ACC112 (cell line): ENCODE measurements at regions not wholly inside any gene's neighbourhood (a gene's known extent, or its start where the extent isn't known, plus 50 kb on each side); places are given as distances from the start of the nearest gene placed in this dataset.
A peak's percentile ranks its signal among the peaks of the same experiment; 100 is the strongest.

Experiments used
- H2AFZ ChIP-seq: fragments of 200-600 bp; sonication (generic); one replicate; pipeline ENCODE4 v1.6.0; 2017; ENCODE audit warnings: antibody characterized with exemption, low read length; ENCODE audit not compliant: unreplicated experiment
- H3K27ac ChIP-seq: fragments of 200-600 bp; sonication (generic); 2 replicates; pipeline ENCODE4 v1.5.1; 2014; ENCODE audit warnings: low read depth, mild to moderate bottlenecking, antibody characterized with exemption, low read length, moderate library complexity
- H3K27me3 ChIP-seq: fragments of 200-600 bp; sonication (generic); 2 replicates; pipeline ENCODE4 v1.6.1; 2014; ENCODE audit warnings: mild to moderate bottlenecking, antibody characterized with exemption, low read length, moderate library complexity, mixed read lengths; ENCODE audit not compliant: insufficient read depth
- H3K36me3 ChIP-seq: fragments of 200-600 bp; sonication (generic); 2 replicates; pipeline ENCODE4 v1.6.1; 2016; ENCODE audit warnings: mild to moderate bottlenecking, antibody characterized with exemption, low read length, moderate library complexity, mixed read lengths; ENCODE audit not compliant: insufficient read depth
- H3K4me1 ChIP-seq: fragments of 200-600 bp; sonication (generic); one replicate; pipeline ENCODE4 v1.6.1; 2016; ENCODE audit warnings: low read length, mixed read lengths; ENCODE audit not compliant: insufficient read depth, unreplicated experiment, control insufficient read depth
- H3K4me3 ChIP-seq: fragments of 200-600 bp; sonication (generic); 2 replicates; pipeline ENCODE4 v1.5.1; 2014; ENCODE audit warnings: mild to moderate bottlenecking, low read depth, low read length
- H3K79me2 ChIP-seq: fragments of 200-600 bp; sonication (generic); one replicate; pipeline ENCODE4 v1.6.0; 2016; ENCODE audit warnings: low read length; ENCODE audit not compliant: control insufficient read depth, unreplicated experiment, insufficient read depth

DNA sequence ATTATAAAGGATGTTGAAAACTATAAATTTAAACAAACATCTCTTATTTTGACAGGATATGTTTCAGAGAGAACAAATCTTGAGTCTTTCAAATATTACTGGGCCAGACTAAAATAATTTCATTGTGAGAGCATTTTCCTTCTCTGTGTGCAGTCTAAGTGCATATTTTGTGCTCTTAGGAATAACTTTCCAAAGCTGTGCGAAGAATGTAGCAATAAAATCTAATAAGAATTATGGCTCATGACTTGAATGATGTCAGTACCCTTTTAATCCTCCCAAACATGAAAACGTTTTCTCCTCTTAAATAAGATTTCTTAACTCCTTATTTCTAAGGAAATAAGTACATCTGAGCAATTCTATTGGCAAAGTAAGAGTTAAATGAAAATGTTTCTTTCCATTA lies 76.2 kb upstream of the EFEMP1 start:
- no peaks in the 10 kb centered on the region for H3K36me3 ChIP-seq

GRCh38 chr2:56001947-56002346 lies 78.4 kb upstream of the EFEMP1 start:
- Histone ChIP-seq H3K27ac (no peak overlapping the region), H2AFZ (no peak overlapping the region), H3K4me1 (peaks cover 21% of the 10 kb centered on the region), H3K79me2 (no peaks in the 10 kb centered on the region), H3K36me3 (no peaks in the 10 kb centered on the region), H3K27me3 (no peaks in the 10 kb centered on the region), H3K4me3 (no peak overlapping the region)

More for the DNA sequence above, 76.2 kb upstream of the EFEMP1 start:
- Histone ChIP-seq H3K27ac (no peak overlapping the region), H3K79me2 (no peaks in the 10 kb centered on the region), H2AFZ (no peak overlapping the region), H3K4me3 (no peak overlapping the region), H3K27me3 (no peaks in the 10 kb centered on the region), H3K4me1 (peaks cover 31% of the 10 kb centered on the region)

GRCh38 chr2:56008661-56009431 lies 85.3 kb upstream of the EFEMP1 start:
- Histone ChIP-seq H3K4me3 (no peak overlapping the region), H3K36me3 (no peaks in the 10 kb centered on the region), H3K4me1 (peaks cover 20% of the 10 kb centered on the region)

DNA sequence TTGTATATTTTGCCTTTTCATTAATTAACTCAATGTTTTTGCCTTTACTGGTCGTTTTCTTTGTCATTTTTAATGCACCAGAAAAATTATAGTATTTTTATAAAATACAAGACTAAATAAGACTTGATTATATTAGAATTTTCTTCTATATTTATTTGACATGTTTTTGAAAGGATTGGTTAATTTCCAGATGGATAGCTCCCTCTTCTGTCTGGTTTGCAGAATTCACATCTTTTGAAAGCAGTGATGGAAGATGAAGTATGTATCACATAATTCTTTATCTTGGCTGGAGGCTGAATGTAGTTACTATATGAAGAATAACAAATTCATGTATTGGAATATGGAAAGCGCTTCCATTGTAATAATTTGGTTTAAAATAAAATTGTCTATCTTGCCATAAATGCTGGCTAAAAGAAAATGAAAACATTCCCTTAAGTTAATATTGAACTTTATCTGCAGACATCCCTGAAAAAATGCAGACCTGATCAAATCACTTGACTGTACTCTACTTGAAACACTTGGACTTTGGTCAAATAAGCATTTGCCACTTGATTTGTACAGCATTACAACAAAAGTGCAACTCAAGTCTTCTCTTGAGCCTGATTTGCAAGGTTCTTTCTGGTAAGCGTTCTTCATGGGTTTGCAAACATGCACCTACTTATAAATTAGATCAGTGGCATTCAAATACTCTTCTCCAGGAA lies 86.3 kb upstream of the EFEMP1 start:
- H3K4me3 ChIP-seq: no peak overlapping the region
- H3K27me3 ChIP-seq: no peaks in the 10 kb centered on the region
- H3K4me1 ChIP-seq: peaks cover 20% of the 10 kb centered on the region
- no peak overlapping the region for H2AFZ ChIP-seq
- peak overlapping the region; percentile 57 for H3K27ac ChIP-seq
- no peaks in the 10 kb centered on the region for H3K79me2 ChIP-seq
- no peaks in the 10 kb centered on the region for H3K36me3 ChIP-seq

More at GRCh38 chr2:56008661-56009431, 85.3 kb upstream of the EFEMP1 start:
- Histone ChIP-seq H3K27me3 (no peaks in the 10 kb centered on the region), H3K27ac (peak overlapping the region; percentile 57), H3K79me2 (no peaks in the 10 kb centered on the region), H2AFZ (peak overlapping the region; percentile 86)

- no peak overlapping the region for H3K4me3 ChIP-seq
- H3K4me1 ChIP-seq: peaks cover 29% of the 10 kb centered on the region
- no peaks in the 10 kb centered on the region for H3K27me3 ChIP-seq
- no peak overlapping the region for H3K27ac ChIP-seq
- H3K79me2 ChIP-seq: no peaks in the 10 kb centered on the region
- H3K36me3 ChIP-seq: no peaks in the 10 kb centered on the region
- H2AFZ ChIP-seq: no peak overlapping the region
These were observed 88.0 kb upstream of the EFEMP1 start for GRCh38 chr2:56011624-56012023.

DNA sequence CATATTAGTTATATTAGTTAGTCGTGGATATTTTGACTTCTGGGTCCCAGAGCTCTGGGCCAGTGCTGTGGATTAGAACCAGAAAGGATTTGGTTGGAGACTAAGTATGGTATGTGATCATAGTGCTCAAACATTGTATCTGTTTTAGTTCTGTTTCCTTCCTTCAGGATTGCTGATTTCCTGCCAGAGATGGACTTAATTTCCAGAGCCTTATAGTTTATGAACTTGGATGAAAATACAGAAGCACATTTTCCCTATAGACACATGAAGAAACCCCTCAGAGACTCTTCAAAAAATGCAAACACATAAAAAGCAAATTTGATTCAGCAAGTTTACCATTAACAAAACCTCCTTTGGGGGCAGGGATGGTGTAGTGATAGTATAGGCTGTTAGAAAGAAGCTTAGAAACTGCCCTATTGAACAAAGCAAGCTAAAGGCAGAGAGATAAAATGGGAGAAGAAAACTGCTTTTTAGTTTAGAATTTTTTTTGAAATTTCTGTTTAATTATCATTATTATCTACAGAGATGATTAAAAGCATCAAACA lies 88.7 kb upstream of the EFEMP1 start:
- H3K79me2 ChIP-seq: no peaks in the 10 kb centered on the region
- no peak overlapping the region for H3K27ac ChIP-seq
- peaks cover 29% of the 10 kb centered on the region for H3K4me1 ChIP-seq
- H3K27me3 ChIP-seq: no peaks in the 10 kb centered on the region
- no peak overlapping the region for H3K4me3 ChIP-seq
- peak overlapping the region; percentile 54 for H2AFZ ChIP-seq
- H3K36me3 ChIP-seq: no peaks in the 10 kb centered on the region

GRCh38 chr2:56013475-56013874 lies 89.9 kb upstream of the EFEMP1 start:
- Histone ChIP-seq H3K27ac (no peak overlapping the region), H2AFZ (peak overlapping the region; percentile 57), H3K4me1 (peaks cover 25% of the 10 kb centered on the region), H3K27me3 (no peaks in the 10 kb centered on the region), H3K36me3 (no peaks in the 10 kb centered on the region), H3K79me2 (no peaks in the 10 kb centered on the region), H3K4me3 (no peak overlapping the region)

GRCh38 chr2:56014046-56014730 lies 90.6 kb upstream of the EFEMP1 start:
- no peak overlapping the region for H3K4me3 ChIP-seq
- H3K27ac ChIP-seq: no peak overlapping the region
- H3K36me3 ChIP-seq: no peaks in the 10 kb centered on the region
- peak overlapping the region; percentile 57 for H2AFZ ChIP-seq
- H3K79me2 ChIP-seq: no peaks in the 10 kb centered on the region
- peaks cover 19% of the 10 kb centered on the region for H3K4me1 ChIP-seq
- no peaks in the 10 kb centered on the region for H3K27me3 ChIP-seq

- Histone ChIP-seq H2AFZ (peak overlapping the region; percentile 85), H3K36me3 (no peaks in the 10 kb centered on the region), H3K27me3 (no peaks in the 10 kb centered on the region), H3K27ac (no peak overlapping the region), H3K79me2 (no peaks in the 10 kb centered on the region), H3K4me3 (no peak overlapping the region), H3K4me1 (peaks cover 15% of the 10 kb centered on the region)
These were observed 92.1 kb upstream of the EFEMP1 start for GRCh38 chr2:56015711-56016115.

- H3K4me1 ChIP-seq: peaks cover 15% of the 10 kb centered on the region
- H3K27me3 ChIP-seq: no peaks in the 10 kb centered on the region
- H3K36me3 ChIP-seq: no peaks in the 10 kb centered on the region
- H3K27ac ChIP-seq: no peak overlapping the region
- no peaks in the 10 kb centered on the region for H3K79me2 ChIP-seq
- H2AFZ ChIP-seq: no peak overlapping the region
- H3K4me3 ChIP-seq: no peak overlapping the region
These were observed 94.2 kb upstream of the EFEMP1 start for GRCh38 chr2:56017784-56018183.
